ENCODE measurements at regions not wholly inside any gene's neighbourhood (a gene's known extent, or its start where the extent isn't known, plus 50 kb on each side); places are given as distances from the start of the nearest gene placed in this dataset.

- Histone ChIP-seq H3K4me3 (ENCODE audit: low read length) (no peak overlapping the region), H3K36me3 (ENCODE audit: insufficient read depth, low read length) (no peaks in the 10 kb centered on the region), H3K9ac (ENCODE audit: low read length) (no peak overlapping the region), H3F3A (ENCODE audit: insufficient read depth, low read length, poor library complexity, severe bottlenecking) (no peaks in the 10 kb centered on the region), H3K27ac (ENCODE audit: low read length) (no peak overlapping the region), H3K9me3 (ENCODE audit: low read length) (no peaks in the 10 kb centered on the region), H2AFZ (ENCODE audit: low read depth, low read length) (no peak overlapping the region), H3K4me2 (ENCODE audit: low read length) (no peak overlapping the region), H3K79me2 (replicated peaks; ENCODE audit: insufficient read depth, low read length) (no peaks in the 10 kb centered on the region), H4K20me1 (ENCODE audit: insufficient read depth) (no peaks in the 10 kb centered on the region), H3K9me2 (ENCODE audit: insufficient read depth, low read length) (no peaks in the 10 kb centered on the region), H3K27me3 (ENCODE audit: insufficient read depth, low read depth, low read length) (no peaks in the 10 kb centered on the region)
- TF ChIP-seq EZH2 (IDR thresholded peaks at IDR 0.05; ENCODE audit: borderline replicate concordance, insufficient read depth, low read length, poor library complexity, severe bottlenecking) (no peak), REST (IDR thresholded peaks at IDR 0.05; ENCODE audit: borderline replicate concordance) (no peak), EP300 (conservative IDR thresholded peaks at IDR 0.05; ENCODE audit: poor library complexity, severe bottlenecking) (no peak), RAD21 (conservative IDR thresholded peaks at IDR 0.05) (no peak)
- TF ChIP-seq, protein P1, sequence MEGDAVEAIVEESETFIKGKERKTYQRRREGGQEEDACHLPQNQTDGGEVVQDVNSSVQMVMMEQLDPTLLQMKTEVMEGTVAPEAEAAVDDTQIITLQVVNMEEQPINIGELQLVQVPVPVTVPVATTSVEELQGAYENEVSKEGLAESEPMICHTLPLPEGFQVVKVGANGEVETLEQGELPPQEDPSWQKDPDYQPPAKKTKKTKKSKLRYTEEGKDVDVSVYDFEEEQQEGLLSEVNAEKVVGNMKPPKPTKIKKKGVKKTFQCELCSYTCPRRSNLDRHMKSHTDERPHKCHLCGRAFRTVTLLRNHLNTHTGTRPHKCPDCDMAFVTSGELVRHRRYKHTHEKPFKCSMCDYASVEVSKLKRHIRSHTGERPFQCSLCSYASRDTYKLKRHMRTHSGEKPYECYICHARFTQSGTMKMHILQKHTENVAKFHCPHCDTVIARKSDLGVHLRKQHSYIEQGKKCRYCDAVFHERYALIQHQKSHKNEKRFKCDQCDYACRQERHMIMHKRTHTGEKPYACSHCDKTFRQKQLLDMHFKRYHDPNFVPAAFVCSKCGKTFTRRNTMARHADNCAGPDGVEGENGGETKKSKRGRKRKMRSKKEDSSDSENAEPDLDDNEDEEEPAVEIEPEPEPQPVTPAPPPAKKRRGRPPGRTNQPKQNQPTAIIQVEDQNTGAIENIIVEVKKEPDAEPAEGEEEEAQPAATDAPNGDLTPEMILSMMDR (IDR thresholded peaks at IDR 0.05; ENCODE audit: poor library complexity, severe bottlenecking), result no peak
Measured at GRCh38 chr10:23974746-23975272, 234.1 kb upstream of the KIAA1217 start.

DNA sequence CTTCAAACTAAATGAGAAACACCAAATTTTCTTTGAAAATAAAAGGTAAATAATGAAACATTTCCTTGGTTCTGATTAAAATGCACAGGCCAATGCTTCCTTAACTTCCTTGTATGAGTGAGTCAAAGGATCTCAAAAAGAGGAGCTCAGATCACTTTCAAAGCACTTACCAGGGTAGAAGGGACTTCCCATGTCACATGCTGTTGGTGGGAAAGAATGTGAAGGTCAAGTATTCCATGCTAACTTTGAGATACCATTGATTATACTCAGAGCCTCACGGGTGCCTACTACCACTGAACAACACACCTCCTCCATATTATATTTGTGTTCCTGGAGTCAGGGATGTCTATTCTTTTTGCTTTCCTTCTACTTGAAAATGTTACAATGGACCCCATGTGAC lies 233.5 kb upstream of the KIAA1217 start:
- H3K36me3 ChIP-seq (ENCODE audit: insufficient read depth, low read length), result no peaks in the 10 kb centered on the region
- no peak overlapping the region for H3K4me2 ChIP-seq (ENCODE audit: low read length)
- no peaks in the 10 kb centered on the region for H3K9me2 ChIP-seq (ENCODE audit: insufficient read depth, low read length)
- H3K27me3 ChIP-seq (ENCODE audit: insufficient read depth, low read depth, low read length), result no peaks in the 10 kb centered on the region
- H3F3A ChIP-seq (ENCODE audit: insufficient read depth, low read length, poor library complexity, severe bottlenecking), result no peaks in the 10 kb centered on the region
- TF ChIP-seq MXI1 (conservative IDR thresholded peaks at IDR 0.05; ENCODE audit: poor library complexity, severe bottlenecking) (no peak), EZH2 (IDR thresholded peaks at IDR 0.05; ENCODE audit: borderline replicate concordance, insufficient read depth, low read length, poor library complexity, severe bottlenecking) (no peak), TAF1 (IDR thresholded peaks at IDR 0.05; ENCODE audit: low read depth) (no peak), POLR2AphosphoS5 (IDR thresholded peaks at IDR 0.05) (no peak), RAD21 (conservative IDR thresholded peaks at IDR 0.05) (no peak), REST (IDR thresholded peaks at IDR 0.05; ENCODE audit: borderline replicate concordance) (no peak), EP300 (conservative IDR thresholded peaks at IDR 0.05; ENCODE audit: poor library complexity, severe bottlenecking) (no peak), SMC3 (conservative IDR thresholded peaks at IDR 0.05; ENCODE audit: poor library complexity) (no peak)
- TF ChIP-seq, protein P1 (IDR thresholded peaks at IDR 0.05; ENCODE audit: poor library complexity, severe bottlenecking), result no peak
- no peaks in the 10 kb centered on the region for H3K79me2 ChIP-seq (replicated peaks; ENCODE audit: insufficient read depth, low read length)
- no peak overlapping the region for H3K9ac ChIP-seq (ENCODE audit: low read length)
- no peaks in the 10 kb centered on the region for H3K9me3 ChIP-seq (ENCODE audit: low read length)
- H4K20me1 ChIP-seq (ENCODE audit: insufficient read depth), result no peaks in the 10 kb centered on the region
- no peak overlapping the region for H3K27ac ChIP-seq (ENCODE audit: low read length)
- no peak overlapping the region for H3K4me3 ChIP-seq (ENCODE audit: low read length)
- no peak overlapping the region for H2AFZ ChIP-seq (ENCODE audit: low read depth, low read length)

Data from neural cell (in vitro differentiated cells).